GM18867 (cell line): ENCODE measurements at regions not wholly inside any gene's neighbourhood (a gene's known extent, or its start where the extent isn't known, plus 50 kb on each side); places are given as distances from the start of the nearest gene placed in this dataset.
"Not testable (repeated sequence)": the region's sequence is repeated elsewhere in the genome, so short reads cannot be mapped to it uniquely, and the experiment has no call there.

ENCODE experiments used
- ATAC-seq: cut with Tn5 transposase; IDR thresholded peaks from one replicate; pipeline ENCODE4 v1.9.1; 2021; ENCODE audit warnings: mild to moderate bottlenecking, moderate library complexity; ENCODE audit not compliant: unreplicated experiment

DNA sequence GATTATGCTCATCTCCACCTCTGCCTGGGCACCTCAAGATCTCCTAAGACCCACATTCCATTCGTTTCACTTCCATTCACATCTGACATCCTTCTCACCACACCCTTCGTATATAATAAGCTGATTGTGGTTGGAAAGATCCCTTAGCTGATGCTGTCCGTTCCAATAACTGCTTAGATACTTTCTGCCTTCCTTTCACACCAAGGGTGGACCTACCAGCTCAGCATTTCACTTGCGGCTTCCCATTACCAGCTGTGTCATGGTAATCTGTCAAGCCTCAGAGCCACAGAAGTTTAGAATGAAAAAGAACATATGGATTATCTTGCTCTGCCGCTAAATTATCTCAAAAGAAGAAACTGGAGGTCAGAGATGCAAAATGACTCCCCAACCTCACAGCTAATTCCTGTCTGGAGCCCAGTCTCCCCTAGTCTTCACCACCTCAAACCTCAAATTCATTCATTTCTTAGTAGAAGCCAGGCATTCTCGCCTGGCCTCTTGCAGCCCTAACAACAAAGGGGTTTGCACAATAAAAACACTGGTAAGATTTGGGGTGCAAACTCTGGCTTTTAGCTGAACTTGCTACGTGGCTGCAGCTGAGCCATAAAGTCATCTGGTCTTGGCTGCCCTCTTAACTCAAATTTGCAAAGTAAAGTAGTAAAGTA lies 182.8 kb upstream of the HS3ST3A1 start:
- ATAC-seq: no peak

DNA sequence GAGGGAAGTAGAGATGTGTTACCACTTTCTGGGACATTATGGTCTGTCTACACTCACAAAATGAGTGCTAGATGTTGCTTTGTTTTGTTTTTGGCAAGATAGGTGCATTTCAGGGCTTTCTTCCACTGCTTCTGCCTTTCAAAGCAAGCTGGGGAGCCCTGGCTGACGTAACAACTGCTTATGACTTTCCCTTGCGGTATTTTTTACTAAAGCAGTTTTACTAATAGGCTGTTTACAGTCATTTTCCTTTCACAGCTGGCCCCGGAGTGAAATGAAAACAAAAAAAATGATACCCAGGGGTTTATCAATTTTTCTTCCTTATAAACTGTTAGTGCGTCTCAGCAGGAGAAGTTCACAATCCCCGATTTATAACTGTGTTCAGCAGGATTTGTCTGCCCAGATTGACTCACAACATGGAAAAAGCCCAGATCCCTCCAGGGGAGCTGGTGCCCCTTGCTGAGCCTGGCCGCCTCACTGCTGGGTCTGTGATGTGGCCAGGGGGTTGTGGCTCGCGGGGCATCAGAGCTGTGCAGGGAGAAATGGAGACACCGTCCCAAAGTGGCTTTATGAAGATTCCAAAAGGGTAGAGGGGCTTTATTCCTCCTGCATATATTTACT lies 184.4 kb upstream of the HS3ST3A1 start:
- no peak for ATAC-seq

DNA sequence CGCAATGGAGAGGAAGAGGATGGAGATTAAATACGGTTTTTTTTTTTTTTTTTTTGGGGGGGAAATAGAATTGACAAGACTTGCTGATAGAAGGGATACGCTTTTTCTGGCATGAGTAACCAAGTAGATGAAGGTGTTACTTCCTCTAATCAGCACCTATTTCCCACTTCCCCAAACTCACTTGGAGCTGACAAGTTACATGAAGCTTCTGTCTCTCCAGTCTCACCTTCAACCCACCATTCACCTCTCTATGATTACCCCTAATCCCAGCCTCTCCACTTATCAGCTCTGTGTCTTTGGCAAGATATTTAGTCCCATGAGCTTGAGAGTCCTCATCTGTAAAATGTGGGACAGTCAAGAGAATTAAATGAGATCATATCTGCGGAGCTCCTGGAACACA lies 185.9 kb upstream of the HS3ST3A1 start:
- no peak for ATAC-seq

DNA sequence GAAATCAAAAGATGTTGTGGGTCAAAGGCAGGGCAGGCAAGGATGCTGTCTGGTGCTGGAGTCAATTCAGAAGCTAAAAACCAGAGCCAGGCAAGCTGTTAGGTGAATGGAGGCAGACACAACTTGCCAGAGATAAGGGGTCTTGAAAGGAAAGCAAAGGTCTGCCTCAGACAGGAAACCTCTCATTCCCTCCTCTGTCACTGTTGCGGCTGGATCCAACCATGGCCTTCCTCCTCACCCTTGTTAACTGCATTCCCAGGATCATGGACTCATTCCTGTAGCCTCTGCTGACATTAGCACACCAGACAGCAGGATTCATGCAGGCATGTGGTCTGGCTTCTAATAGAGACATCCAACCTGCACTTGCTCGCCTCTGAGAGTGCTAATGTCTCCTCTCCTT lies 186.7 kb upstream of the HS3ST3A1 start:
- no peak for ATAC-seq

DNA sequence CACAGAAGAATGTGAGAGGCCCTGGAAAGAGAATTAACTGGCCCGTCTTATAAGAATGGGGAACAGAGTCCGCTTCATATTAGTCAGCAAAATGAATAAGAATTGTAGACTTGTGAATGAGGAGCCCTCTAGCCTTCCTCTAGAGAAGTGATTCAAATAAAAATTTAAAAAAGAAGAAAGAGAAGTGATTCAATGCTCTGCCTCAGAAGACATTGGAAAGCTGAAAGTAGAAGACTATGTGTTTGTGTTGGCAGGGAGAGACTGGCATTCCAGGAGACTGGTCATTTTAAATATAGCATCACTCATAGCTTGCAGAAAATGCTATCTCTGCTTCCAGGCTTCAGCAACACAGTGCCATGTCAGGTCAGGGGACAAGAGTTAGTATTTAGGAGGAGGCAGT lies 190.6 kb upstream of the HS3ST3A1 start:
- no peak for ATAC-seq

DNA sequence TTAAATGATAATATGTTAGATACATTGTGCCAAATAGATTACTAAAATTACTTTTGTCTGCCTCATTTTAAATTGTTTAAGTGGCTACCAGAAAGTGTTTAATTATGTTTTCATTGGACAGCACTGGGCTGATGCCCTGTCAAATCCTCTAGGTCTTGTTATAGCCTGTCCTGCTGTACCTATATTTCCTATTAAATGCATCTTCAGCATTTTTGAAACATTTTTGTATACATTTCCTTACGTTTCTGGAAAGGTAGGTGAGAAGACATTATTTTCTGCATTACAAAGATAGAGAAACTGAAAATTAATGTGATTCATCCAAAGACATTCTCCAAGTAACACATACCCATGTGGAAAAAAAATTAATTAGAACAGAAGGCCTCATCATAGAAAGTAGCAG lies 192.2 kb upstream of the HS3ST3A1 start:
- ATAC-seq: no peak

DNA sequence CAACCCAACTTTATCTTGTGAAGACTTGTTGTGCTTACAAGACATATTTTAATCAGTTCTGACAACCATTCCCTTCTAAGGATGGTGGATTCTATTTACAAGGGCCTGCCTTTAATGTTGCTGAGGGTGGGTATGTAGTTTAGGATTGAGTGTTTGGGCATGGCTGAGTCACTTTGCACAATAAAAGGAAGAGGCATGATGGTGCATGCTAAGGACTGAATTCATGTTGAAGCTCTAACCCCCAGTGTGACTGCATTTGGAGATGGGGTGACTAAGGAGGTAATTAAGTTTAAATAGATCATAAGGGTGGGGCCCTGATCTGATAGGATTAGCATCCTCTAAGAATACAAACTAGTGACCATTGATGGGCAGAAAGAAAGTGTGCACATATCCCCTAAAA lies 196.1 kb upstream of the HS3ST3A1 start:
- no peak for ATAC-seq

DNA sequence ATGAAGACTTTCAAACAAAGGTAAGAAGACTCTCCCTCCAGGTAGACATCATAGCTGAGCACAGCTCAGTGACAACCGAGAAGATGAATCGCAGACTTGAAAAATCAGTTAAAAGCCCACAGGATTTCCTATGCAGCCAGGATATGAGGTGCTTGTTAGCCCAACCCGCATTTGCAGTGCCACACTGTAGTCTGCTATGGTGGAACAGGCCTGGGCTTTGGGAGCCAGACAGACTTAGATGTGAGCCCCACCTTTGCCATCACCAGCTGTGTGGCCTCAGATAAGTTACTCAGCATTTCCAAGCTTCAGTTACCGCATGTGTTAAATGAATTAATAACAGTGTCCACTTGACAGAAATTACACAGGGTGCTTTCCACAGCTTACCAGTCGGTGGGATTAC lies 204.4 kb upstream of the HS3ST3A1 start:
- ATAC-seq: no peak

DNA sequence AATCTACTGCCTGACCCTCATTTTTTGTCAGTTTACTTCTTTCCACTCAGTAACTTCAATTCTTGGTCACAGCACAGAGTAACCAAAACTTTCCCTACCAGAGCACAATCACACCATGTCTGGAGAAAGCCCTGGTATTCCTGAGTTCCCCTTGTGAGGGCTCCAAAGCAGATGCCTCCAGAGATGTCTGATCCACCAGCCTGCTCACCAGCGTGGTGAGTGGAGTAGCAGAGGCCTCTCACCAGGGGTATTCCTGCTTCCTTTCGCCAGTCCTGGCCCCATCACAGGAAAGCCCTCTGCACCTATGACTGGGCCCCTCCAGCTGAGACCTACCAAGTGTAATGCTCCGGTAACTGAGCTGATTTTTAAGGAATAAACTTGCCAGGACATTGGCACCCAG lies 205.4 kb upstream of the HS3ST3A1 start:
- no peak for ATAC-seq

DNA sequence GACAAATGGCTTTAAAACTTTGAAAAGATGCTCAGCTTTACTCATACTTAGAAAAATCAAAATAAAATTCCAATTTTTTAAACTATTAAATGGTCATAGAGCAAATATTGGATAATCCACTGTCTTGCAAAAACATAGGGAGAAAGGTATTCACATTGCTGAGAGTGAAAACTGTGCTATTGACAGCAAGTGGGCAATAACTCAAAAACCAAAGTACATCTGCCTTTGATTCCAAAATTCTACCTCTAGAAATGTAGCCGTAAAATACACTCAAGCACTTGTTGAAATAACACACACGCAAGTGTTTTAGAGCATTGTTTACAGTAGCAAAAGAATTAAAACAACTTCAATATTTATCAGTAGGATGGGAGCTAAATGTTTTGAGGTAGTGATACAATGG lies 210.6 kb upstream of the HS3ST3A1 start:
- ATAC-seq: no peak

DNA sequence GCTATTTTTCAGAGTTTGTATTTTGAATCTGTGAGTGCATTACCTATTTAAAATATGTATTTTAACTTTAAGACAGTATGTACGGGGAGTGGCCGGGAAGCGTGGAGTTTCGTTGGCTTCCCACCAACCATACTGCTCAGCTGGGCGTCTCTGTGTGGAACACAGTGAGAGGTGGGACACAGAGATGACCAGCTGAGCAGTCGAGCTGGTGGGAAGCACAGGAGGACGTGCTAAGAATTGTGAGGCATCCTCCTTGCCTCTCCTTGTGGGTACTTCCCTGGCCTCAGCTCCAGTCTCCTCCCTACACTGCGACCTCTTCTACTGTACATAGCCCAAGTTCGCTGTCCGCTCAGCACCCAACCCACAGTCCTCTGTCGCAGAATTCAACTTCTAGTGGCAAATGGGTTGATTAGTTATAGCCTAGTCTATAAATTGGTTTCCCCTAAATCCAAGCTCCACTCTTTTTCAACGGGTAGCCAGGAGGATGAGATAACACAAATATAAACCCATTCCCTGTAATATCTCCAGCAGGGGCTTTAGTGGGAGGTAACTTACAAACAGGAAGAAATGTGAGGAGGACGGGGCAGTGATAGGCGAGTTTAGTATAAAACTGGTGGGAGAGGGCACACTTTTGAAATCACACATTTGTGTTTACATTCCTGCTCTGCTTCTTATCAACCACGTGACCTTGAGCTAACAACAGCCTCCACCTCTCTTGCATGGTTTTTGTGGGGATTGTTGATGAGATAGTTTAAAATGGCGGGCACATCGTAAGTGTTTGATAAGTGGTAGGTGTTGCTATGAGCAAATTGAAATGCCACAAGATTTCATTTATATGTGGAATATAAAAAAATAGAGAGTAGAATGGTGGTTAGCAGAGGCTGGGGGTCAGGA lies 211.9 kb upstream of the HS3ST3A1 start:
- ATAC-seq: no peak

DNA sequence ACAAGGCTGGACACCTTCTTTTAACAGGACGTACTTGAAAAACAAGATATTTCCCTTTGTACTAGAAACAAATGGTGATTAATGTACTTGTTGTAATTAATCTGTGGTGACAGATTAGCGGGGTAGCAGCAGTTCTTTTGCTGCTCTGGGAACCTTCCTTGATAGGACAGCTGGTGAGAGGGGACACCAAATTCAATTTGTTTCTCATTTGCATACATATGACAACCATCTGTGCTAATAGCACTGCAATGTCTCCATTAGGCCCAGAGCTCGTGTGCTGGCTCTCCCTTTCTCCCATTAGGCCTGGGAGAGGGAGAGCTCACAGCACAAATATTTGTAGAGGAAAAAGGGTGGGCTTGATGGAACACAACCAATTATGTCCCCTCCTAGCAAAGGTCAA lies 221.0 kb upstream of the HS3ST3A1 start:
- no peak for ATAC-seq

DNA sequence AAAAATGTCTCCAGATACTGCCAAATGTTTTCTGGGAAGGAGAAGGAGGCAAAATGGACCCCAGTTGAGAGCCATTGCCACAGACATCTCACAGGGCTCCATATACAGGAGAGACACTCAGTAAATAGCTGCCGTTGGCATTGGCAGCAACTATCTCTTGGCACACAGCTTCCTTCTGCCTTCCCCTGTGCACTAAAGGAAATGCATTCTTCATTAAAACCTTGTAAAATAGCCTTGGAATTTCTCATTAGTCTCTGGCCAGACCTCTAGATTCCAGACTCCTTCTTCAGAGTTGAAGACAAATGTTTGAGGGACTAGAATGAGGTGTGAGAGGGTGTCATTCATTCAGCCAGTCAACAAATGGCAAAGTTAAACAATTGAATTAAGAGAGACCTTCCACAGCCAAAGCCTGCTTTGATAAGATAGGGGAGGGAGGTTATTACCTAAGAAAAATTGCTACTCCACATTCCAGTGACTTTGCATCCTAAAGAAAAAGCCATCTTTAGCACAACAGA lies 223.9 kb upstream of the HS3ST3A1 start:
- no peak for ATAC-seq

DNA sequence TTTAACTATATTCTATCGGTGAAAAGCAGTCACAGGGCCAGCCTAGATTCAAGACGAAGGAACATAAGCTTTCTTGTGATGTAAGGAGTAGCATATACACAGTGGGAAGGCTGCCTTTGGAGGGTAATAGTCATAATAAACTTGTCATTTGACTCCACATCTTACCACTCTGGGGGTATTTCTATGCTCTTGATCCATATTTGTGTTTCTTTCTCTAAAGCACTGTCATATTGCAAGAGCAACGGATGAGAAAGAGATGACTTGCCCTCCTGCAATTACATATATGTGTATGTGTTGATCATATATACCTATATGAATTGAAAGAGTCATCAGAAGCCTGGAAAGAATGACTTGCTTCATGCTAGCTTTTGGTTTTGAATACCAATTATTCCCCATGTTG lies 225.4 kb upstream of the HS3ST3A1 start:
- no peak for ATAC-seq

DNA sequence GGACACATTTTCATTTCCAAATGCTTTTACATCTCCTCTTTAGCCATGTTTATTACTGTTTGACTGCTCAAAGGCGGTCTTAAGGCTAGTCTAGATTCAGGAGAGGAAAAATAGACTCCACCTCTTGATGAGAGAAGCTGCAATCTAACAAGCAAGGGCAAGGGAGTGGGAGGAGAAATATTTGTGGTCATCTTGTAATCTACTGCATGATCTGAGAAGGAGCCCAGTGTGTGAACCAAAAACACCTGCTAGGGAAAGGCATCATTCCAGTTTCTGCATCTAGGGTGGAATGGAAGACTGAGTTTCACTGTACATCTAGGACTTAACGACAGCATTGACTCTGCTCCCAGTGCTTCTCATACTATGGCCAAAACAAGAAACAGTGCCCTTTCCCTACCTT lies 232.2 kb upstream of the HS3ST3A1 start:
- ATAC-seq: no peak

DNA sequence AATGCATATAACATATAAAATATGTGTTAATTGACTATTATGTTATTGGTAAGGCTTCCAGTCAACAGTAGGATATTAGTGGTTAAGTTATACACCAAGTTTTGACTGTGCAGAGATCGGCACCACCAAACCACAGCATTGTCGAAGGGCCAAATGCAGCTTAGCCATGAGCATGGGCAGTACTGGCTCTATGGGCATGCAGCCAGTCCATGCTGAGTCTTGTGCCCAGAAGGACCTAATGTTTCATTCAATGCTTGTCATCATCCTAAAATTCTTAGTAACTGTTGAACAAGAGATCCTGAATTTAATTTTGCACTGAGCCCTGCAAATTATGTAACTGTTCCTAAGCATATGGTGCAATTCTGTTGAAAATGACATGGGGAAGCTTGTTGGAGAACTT lies 233.4 kb upstream of the HS3ST3A1 start:
- no peak for ATAC-seq

DNA sequence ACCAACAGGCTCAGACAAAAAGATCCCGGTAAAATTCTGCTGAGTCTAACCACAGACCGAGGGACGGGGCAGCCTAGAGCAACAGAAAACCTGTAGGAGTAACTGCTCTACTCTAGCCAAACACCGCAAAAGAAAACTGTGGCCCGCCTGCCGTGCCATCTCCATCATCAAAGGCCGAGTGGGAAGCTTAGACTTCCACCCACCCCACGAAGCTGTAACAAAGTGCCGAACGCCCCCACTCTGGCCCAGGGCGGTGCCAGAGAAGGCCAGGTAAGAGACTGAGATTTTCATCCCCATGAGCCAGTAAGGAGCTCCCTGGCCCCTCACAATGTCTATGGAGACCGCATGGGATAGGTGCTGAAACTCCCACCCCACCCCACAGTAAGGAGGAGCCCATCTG lies 231.9 kb upstream of the COX10 start:
- no peak for ATAC-seq

DNA sequence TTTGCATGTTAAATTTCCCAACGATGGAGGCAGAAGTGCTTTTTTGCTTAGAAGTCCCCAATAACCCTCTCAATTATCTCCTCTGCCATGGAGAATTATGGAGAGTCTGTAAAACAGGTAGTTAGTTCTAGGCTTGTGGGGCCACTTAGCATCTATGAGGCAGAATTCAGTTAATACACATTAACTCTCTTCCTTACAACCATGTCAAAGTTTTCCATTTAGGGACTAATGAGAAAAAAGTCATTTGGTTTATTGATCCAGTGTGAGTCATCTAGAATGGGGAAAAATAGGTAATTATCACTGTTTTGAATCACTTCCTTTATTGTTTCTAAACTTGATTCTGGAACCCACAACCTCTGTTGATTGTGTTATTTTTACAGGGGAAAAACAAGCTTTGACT lies 229.1 kb upstream of the COX10 start:
- no peak for ATAC-seq

DNA sequence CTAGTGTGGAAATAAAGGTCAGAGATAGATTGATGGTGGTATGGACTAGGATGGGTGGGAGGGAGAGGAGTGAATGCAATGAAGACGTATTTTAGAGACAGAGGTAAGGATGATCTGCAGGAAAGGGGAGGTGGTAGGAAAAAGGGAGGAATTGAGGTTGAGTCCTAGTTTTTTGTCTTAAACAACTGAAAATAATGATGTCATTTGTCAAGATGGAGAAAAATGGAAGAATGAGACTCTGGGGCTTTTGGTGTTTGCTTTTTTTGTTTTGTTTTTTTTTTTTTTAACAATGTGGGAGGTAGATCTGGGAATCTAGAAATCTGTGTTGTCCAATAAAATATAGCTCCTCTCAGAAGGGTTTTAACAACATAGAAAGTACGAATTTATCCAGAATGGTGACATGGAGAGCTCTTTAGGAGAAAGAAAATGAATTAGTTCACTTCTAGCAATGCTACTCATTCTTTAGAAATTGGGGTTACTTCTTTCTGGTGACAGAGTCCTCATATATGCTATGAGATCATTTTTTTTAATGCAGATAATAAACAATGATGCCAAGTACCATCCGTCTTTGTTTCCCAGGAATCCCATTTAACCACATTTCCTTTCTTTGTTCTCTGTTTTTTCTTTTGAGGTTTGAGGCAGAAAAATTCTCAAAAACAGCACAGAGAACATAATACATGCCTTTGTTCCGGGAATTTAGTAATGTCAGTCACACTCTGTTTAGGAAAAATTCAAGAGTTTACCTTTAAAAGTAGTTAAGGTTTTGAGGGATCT lies 225.3 kb upstream of the COX10 start:
- ATAC-seq: no peak

DNA sequence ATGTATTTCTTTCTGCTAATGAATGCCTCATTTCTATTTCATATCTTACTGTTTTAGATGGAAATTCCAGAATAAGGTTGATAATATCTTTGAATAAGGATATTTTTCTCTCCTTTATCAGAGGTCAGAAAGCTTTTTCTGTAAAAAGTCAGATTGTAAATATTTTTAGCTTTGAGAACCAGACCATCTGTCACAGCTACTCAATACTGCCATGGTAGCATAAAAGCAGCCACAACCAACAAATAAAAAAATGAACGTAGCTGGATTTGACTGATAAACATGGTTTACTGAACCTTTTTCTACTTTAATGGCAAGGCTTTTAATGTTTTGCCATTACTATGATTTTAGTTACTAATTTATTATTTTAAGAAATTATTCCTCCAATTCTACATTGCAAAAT lies 217.4 kb upstream of the COX10 start:
- ATAC-seq: no peak

DNA sequence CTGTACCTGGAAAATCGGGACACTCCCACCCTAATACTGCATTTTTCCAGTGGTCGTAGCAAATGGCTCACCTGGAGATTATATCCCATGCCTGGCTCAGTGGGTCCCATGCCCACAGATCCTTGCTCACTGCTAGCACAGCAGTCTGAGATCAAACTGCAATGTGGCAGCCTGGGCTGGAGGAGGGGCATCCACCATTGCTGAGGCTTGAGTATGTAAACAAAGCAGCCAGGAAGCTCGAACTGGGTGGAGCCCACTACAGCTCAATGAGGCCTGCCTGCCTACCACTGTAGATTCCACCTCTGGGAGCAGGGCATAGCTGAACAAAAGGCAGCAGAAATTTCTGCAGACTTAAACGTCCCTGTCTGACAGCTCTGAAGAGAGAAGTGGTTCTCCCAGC lies 213.6 kb upstream of the COX10 start:
- ATAC-seq: not testable (repeated sequence)
